ENCODE measurements at regions not wholly inside any gene's neighbourhood (a gene's known extent, or its start where the extent isn't known, plus 50 kb on each side); places are given as distances from the start of the nearest gene placed in this dataset.

DNA sequence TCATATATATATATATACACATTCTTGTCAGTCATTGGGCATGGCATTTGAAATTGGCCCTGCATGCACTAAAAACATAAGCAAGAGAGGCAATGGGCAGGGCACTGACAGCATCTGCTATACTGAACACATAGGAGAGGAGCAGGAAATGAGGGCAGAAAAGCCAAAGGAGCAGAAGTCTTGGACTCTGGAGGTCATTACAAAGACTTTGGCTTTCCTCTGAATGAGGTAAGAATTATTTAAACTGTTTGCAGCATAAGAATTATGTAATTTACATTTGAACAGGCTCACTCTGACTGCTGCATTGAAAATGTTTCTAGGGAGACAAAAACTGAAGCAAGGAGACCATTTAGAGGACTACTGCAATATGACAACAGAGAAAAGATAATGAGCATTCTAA is 396.5 kb downstream of the PRDM5 start:
- TF ChIP-seq, protein P1, sequence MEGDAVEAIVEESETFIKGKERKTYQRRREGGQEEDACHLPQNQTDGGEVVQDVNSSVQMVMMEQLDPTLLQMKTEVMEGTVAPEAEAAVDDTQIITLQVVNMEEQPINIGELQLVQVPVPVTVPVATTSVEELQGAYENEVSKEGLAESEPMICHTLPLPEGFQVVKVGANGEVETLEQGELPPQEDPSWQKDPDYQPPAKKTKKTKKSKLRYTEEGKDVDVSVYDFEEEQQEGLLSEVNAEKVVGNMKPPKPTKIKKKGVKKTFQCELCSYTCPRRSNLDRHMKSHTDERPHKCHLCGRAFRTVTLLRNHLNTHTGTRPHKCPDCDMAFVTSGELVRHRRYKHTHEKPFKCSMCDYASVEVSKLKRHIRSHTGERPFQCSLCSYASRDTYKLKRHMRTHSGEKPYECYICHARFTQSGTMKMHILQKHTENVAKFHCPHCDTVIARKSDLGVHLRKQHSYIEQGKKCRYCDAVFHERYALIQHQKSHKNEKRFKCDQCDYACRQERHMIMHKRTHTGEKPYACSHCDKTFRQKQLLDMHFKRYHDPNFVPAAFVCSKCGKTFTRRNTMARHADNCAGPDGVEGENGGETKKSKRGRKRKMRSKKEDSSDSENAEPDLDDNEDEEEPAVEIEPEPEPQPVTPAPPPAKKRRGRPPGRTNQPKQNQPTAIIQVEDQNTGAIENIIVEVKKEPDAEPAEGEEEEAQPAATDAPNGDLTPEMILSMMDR (conservative IDR thresholded peaks at IDR 0.05) = no peak
- H3T11ph ChIP-seq (ENCODE audit: low read length) = no peak overlapping the region
- no peak overlapping the region for H3K23ac ChIP-seq (ENCODE audit: insufficient read length, low read depth, low read length)
- no peak overlapping the region for H2BK5ac ChIP-seq (ENCODE audit: insufficient read length, low read length)
- no peak overlapping the region for H3K14ac ChIP-seq (ENCODE audit: insufficient read depth, low read length)
- H3K9ac ChIP-seq (ENCODE audit: extremely low read depth, insufficient read length, low read length) = no peak overlapping the region
- Mint-ChIP-seq H3K9me3 (peaks cover 5 to 7% of the 10 kb centered on the region in 2 experiments; a peak in 4 of 5 replicates), H3K4me3 (no peak overlapping the region), H3K4me1 (peaks cover 29 to 31% of the 10 kb centered on the region in 2 experiments), H3K27ac (peak overlapping the region in 1 of 3 experiments; percentile 11; a peak in 2 of 7 replicates), H3K27me3 (ENCODE audit: low read depth) (no peaks in the 10 kb centered on the region), H3K36me3 (ENCODE audit: insufficient read depth in 1 of 3, low read depth in 3 of 3) (peaks cover 4 to 13% (median 11%) of the 10 kb centered on the region in 3 experiments; a peak in 6 of 7 replicates)
- H3K4ac ChIP-seq (ENCODE audit: low read depth, low read length) = no peak overlapping the region
- H3K4me1 ChIP-seq (ENCODE audit: insufficient read depth, low read length) = peaks cover 2% of the 10 kb centered on the region; the same call in 1 of the 2 replicates
- H4K91ac ChIP-seq (ENCODE audit: insufficient read length, low read depth, low read length) = no peak overlapping the region
- H2BK12ac ChIP-seq (ENCODE audit: insufficient read length, low read depth, low read length) = no peak overlapping the region
- no peaks in the 10 kb centered on the region for H3K27me3 ChIP-seq (ENCODE audit: insufficient read depth, low read length)
- no peak overlapping the region for H2BK15ac ChIP-seq (ENCODE audit: low read depth, low read length)
- H3K9me3 ChIP-seq (ENCODE audit: control insufficient read depth, low read depth, low read length) = no peaks in the 10 kb centered on the region
- H4K5ac ChIP-seq (ENCODE audit: insufficient read length, low read depth, low read length) = no peak overlapping the region
- no peaks in the 10 kb centered on the region for H3K79me2 ChIP-seq (ENCODE audit: insufficient read depth, low read length)
- no peak overlapping the region for H3K18ac ChIP-seq (ENCODE audit: insufficient read length, low read depth, low read length)
- no peak overlapping the region for H2BK20ac ChIP-seq (ENCODE audit: low read depth, low read length, poor library complexity, severe bottlenecking)
- no peak overlapping the region for H3K56ac ChIP-seq (ENCODE audit: insufficient read length, low read depth, low read length)
- H2AK5ac ChIP-seq (ENCODE audit: insufficient read length, low read length) = no peak overlapping the region
- H3K4me2 ChIP-seq (ENCODE audit: insufficient read depth, insufficient read length, low read length) = no peak overlapping the region
- no peak for DNase-seq
- no peaks in the 10 kb centered on the region for H4K20me1 ChIP-seq (ENCODE audit: control insufficient read depth, insufficient read depth, insufficient read length)
- no peaks in the 10 kb centered on the region for H3K23me2 ChIP-seq (ENCODE audit: insufficient read length, low read depth, low read length, poor library complexity, severe bottlenecking)
- H3K79me1 ChIP-seq (ENCODE audit: insufficient read depth, low read depth, low read length, poor library complexity, severe bottlenecking) = no peaks in the 10 kb centered on the region
- no peak overlapping the region for H2AFZ ChIP-seq (ENCODE audit: low read length)
- no peak overlapping the region for H4K8ac ChIP-seq (replicated peaks; ENCODE audit: insufficient read length, low read depth, low read length)
- H3K27ac ChIP-seq (ENCODE audit: insufficient read length, low read depth, low read length) = no peak overlapping the region
- H2BK120ac ChIP-seq (ENCODE audit: low read depth, low read length, poor library complexity, severe bottlenecking) = no peak overlapping the region

Measured in H9 (cell line).